H9 (cell line): ENCODE measurements at regions not wholly inside any gene's neighbourhood (a gene's known extent, or its start where the extent isn't known, plus 50 kb on each side); places are given as distances from the start of the nearest gene placed in this dataset.

Source experiments
- DNase-seq: peaks from one replicate; pipeline ENCODE4 v3.0.0-alpha.2; 2017
- H2AFZ ChIP-seq: one replicate; pipeline ENCODE4 v1.6.1; 2013; ENCODE audit warnings: mild to moderate bottlenecking, low read length, control low read depth, moderate library complexity
- H2AK5ac ChIP-seq: 2 replicates; pipeline ENCODE4 v1.6.1; 2013; ENCODE audit warnings: low read length, control low read depth, mixed read lengths; ENCODE audit not compliant: insufficient read length
- H2BK120ac ChIP-seq: one replicate; pipeline ENCODE4 v1.6.1; 2013; ENCODE audit warnings: low read depth, mild to moderate bottlenecking, low read length, control low read depth, inconsistent platforms; ENCODE audit not compliant: poor library complexity, severe bottlenecking
- H2BK12ac ChIP-seq: 2 replicates; pipeline ENCODE4 v1.6.1; 2013; ENCODE audit warnings: low read length, control low read depth, mixed read lengths, low read depth; ENCODE audit not compliant: insufficient read length
- H2BK15ac ChIP-seq: 2 replicates; pipeline ENCODE4 v1.6.1; 2013; ENCODE audit warnings: low read depth, low read length, control low read depth
- H2BK20ac ChIP-seq: one replicate; pipeline ENCODE4 v1.6.1; 2013; ENCODE audit warnings: low read depth, mild to moderate bottlenecking, low read length, control low read depth, inconsistent platforms; ENCODE audit not compliant: poor library complexity, severe bottlenecking
- H2BK5ac ChIP-seq: 2 replicates; pipeline ENCODE4 v1.6.1; 2013; ENCODE audit warnings: low read length, control low read depth, mixed read lengths; ENCODE audit not compliant: insufficient read length
- H3K14ac ChIP-seq: 2 replicates; pipeline ENCODE4 v1.6.1; 2013; ENCODE audit warnings: low read length, control low read depth; ENCODE audit not compliant: insufficient read depth
- H3K18ac ChIP-seq: 2 replicates; pipeline ENCODE4 v1.6.1; 2013; ENCODE audit warnings: low read depth, mild to moderate bottlenecking, mixed read lengths, low read length, control low read depth; ENCODE audit not compliant: insufficient read length
- H3K23ac ChIP-seq: 2 replicates; pipeline ENCODE4 v1.6.1; 2013; ENCODE audit warnings: low read length, control low read depth, mixed read lengths, low read depth; ENCODE audit not compliant: insufficient read length
- H3K23me2 ChIP-seq: 2 replicates; pipeline ENCODE4 v1.6.1; 2013; ENCODE audit warnings: low read depth, mild to moderate bottlenecking, mixed read lengths, low read length, control low read depth; ENCODE audit not compliant: insufficient read length, poor library complexity, severe bottlenecking
- H3K27ac ChIP-seq: 2 replicates; pipeline ENCODE4 v1.5.1; 2013; ENCODE audit warnings: low read length, control low read depth, mixed read lengths, low read depth; ENCODE audit not compliant: insufficient read length
- H3K27me3 ChIP-seq: 2 replicates; pipeline ENCODE4 v1.6.1; 2013; ENCODE audit warnings: low read length, control low read depth, inconsistent platforms; ENCODE audit not compliant: insufficient read depth
- H3K4ac ChIP-seq: 2 replicates; pipeline ENCODE4 v1.6.1; 2013; ENCODE audit warnings: low read depth, mild to moderate bottlenecking, control low read depth, inconsistent platforms, low read length, moderate library complexity
- H3K4me1 ChIP-seq: 2 replicates; pipeline ENCODE4 v1.6.1; 2013; ENCODE audit warnings: low read length, control low read depth, inconsistent platforms; ENCODE audit not compliant: insufficient read depth
- H3K4me2 ChIP-seq: 2 replicates; pipeline ENCODE4 v1.6.1; 2013; ENCODE audit warnings: low read length, control low read depth, mixed read lengths; ENCODE audit not compliant: insufficient read length, insufficient read depth
- H3K56ac ChIP-seq: 2 replicates; pipeline ENCODE4 v1.6.1; 2013; ENCODE audit warnings: low read depth, mild to moderate bottlenecking, mixed read lengths, low read length, control low read depth; ENCODE audit not compliant: insufficient read length
- H3K79me1 ChIP-seq: 2 replicates; pipeline ENCODE4 v1.6.1; 2013; ENCODE audit warnings: low read depth, mild to moderate bottlenecking, moderate library complexity, low read length, control low read depth, inconsistent platforms; ENCODE audit not compliant: insufficient read depth, poor library complexity, severe bottlenecking
- H3K79me2 ChIP-seq: 2 replicates; pipeline ENCODE4 v1.6.1; 2013; ENCODE audit warnings: low read length, control low read depth, inconsistent platforms; ENCODE audit not compliant: insufficient read depth
- H3K9ac ChIP-seq: 2 replicates; pipeline ENCODE4 v1.6.1; 2013; ENCODE audit warnings: low read length, control low read depth, mixed read lengths; ENCODE audit not compliant: insufficient read length; ENCODE audit errors: extremely low read depth
- H3K9me3 ChIP-seq: one replicate; pipeline ENCODE4 v1.6.1; 2013; ENCODE audit warnings: low read depth, low read length, inconsistent platforms; ENCODE audit not compliant: control insufficient read depth
- H3T11ph ChIP-seq: one replicate; pipeline ENCODE4 v1.6.1; 2013; ENCODE audit warnings: mild to moderate bottlenecking, low read length, control low read depth, inconsistent platforms
- H4K20me1 ChIP-seq: one replicate; pipeline ENCODE4 v1.6.1; 2013; ENCODE audit not compliant: control insufficient read depth, insufficient read length, insufficient read depth
- H4K5ac ChIP-seq: 2 replicates; pipeline ENCODE4 v1.6.1; 2013; ENCODE audit warnings: low read depth, mild to moderate bottlenecking, mixed read lengths, low read length, control low read depth; ENCODE audit not compliant: insufficient read length
- H4K8ac ChIP-seq: replicated peaks from 2 replicates; pipeline ENCODE4 v1.6.1; 2013; ENCODE audit warnings: low read length, control low read depth, mixed read lengths, low read depth; ENCODE audit not compliant: insufficient read length
- H4K91ac ChIP-seq: 2 replicates; pipeline ENCODE4 v1.6.1; 2013; ENCODE audit warnings: low read depth, mild to moderate bottlenecking, moderate library complexity, mixed read lengths, low read length, control low read depth; ENCODE audit not compliant: insufficient read length
- H3K27ac Mint-ChIP-seq, 3 experiments: 2 replicates in 2 of 3; 3 replicates in 1 of 3; pipeline ENCODE4 v1.8.0; 2020 to 2021; ENCODE audit warnings: mixed read lengths in 3 of 3, mild to moderate bottlenecking in 1 of 3, moderate library complexity in 1 of 3
- H3K27me3 Mint-ChIP-seq: 2 replicates; pipeline ENCODE4 v1.8.0; 2021; ENCODE audit warnings: low read depth, mild to moderate bottlenecking, moderate library complexity, mixed read lengths
- H3K36me3 Mint-ChIP-seq, 3 experiments: 2 replicates in 2 of 3; 3 replicates in 1 of 3; pipeline ENCODE4 v1.8.0; 2020 to 2021; ENCODE audit warnings: low read depth in 3 of 3, mixed read lengths in 3 of 3; ENCODE audit not compliant: insufficient read depth in 1 of 3
- H3K4me1 Mint-ChIP-seq, 2 experiments: 2 replicates each; pipeline ENCODE4 v1.8.0; 2020; ENCODE audit warnings: mixed read lengths in 2 of 2
- H3K4me3 Mint-ChIP-seq, 2 experiments: 2 replicates in 1 of 2; 3 replicates in 1 of 2; pipeline ENCODE4 v1.8.0; 2020 to 2021; ENCODE audit warnings: mild to moderate bottlenecking in 2 of 2, mixed read lengths in 2 of 2, moderate library complexity in 1 of 2
- H3K9me3 Mint-ChIP-seq, 2 experiments: 2 replicates in 1 of 2; 3 replicates in 1 of 2; pipeline ENCODE4 v1.8.0; 2020; ENCODE audit warnings: mild to moderate bottlenecking in 2 of 2, mixed read lengths in 2 of 2, moderate library complexity in 1 of 2
- CTCF ChIP-seq: fragments of 200-600 bp; sonication (generic); conservative IDR thresholded peaks from 3 replicates; pipeline ENCODE4 v1.8.0; 2021; ENCODE audit warnings: antibody characterized with exemption, mild to moderate bottlenecking
- WGBS: extraction: QIAGEN DNeasy Blood & Tissue Kit; methylation state at CpG from one replicate; pipeline ENCODE4 v1.1.7; 2013; ENCODE audit warnings: missing lambda C conversion rate, low lambda C conversion rate, mixed read lengths; ENCODE audit not compliant: insufficient read length; ENCODE audit errors: extremely low coverage; 5-methylcytosine and 5-hydroxymethylcytosine counted together

- no peak overlapping the region for H4K91ac ChIP-seq
- Mint-ChIP-seq H3K4me1 (peaks cover 7 to 11% of the 10 kb centered on the region in 2 experiments), H3K4me3 (no peak overlapping the region), H3K27me3 (peaks cover 5% of the 10 kb centered on the region; the same call in 1 of the 2 replicates), H3K36me3 (no peaks in the 10 kb centered on the region), H3K27ac (no peak overlapping the region), H3K9me3 (no peaks in the 10 kb centered on the region)
- no peak for DNase-seq
- no peak overlapping the region for H3K23ac ChIP-seq
- H3K14ac ChIP-seq, result no peak overlapping the region
- H3K23me2 ChIP-seq, result no peaks in the 10 kb centered on the region
- H3T11ph ChIP-seq, result no peak overlapping the region
- no peak overlapping the region for H2BK20ac ChIP-seq
- no peak overlapping the region for H2BK5ac ChIP-seq
- no peaks in the 10 kb centered on the region for H3K9me3 ChIP-seq
- no peaks in the 10 kb centered on the region for H4K20me1 ChIP-seq
- no peak overlapping the region for H3K27ac ChIP-seq
- H2BK15ac ChIP-seq, result no peak overlapping the region
- no peak overlapping the region for H2AK5ac ChIP-seq
- TF ChIP-seq CTCF, result no peak
- H3K18ac ChIP-seq, result no peak overlapping the region
- no peak overlapping the region for H3K56ac ChIP-seq
- no peak overlapping the region for H4K5ac ChIP-seq
- no peak overlapping the region for H2BK120ac ChIP-seq
- no peak overlapping the region for H3K4ac ChIP-seq
- H3K79me2 ChIP-seq, result no peaks in the 10 kb centered on the region
- no CpG with 5 or more reads among the region's 7 CpGs for WGBS
- H2BK12ac ChIP-seq, result no peak overlapping the region
- H3K9ac ChIP-seq, result no peak overlapping the region
- H3K4me2 ChIP-seq, result no peak overlapping the region
- no peak overlapping the region for H2AFZ ChIP-seq
- H3K79me1 ChIP-seq, result no peaks in the 10 kb centered on the region
- H4K8ac ChIP-seq, result no peak overlapping the region
- H3K4me1 ChIP-seq, result no peaks in the 10 kb centered on the region
- no peaks in the 10 kb centered on the region for H3K27me3 ChIP-seq
These were observed 54.5 kb downstream of the JAKMIP3 start for GRCh38 chr10:132120200-132120599.
